NOMO-1 (cell line): ENCODE measurements at regions not wholly inside any gene's neighbourhood (a gene's known extent, or its start where the extent isn't known, plus 50 kb on each side); places are given as distances from the start of the nearest gene placed in this dataset.
"Not testable (repeated sequence)": the region's sequence is repeated elsewhere in the genome, so short reads cannot be mapped to it uniquely, and the experiment has no call there.

Experiments used
- DNase-seq, 2 experiments: peaks; one replicate each; lab custom pipeline; 2025; ENCODE audit not compliant: unreplicated experiment in 2 of 2; lab: John Stamatoyannopoulos, UW

DNA sequence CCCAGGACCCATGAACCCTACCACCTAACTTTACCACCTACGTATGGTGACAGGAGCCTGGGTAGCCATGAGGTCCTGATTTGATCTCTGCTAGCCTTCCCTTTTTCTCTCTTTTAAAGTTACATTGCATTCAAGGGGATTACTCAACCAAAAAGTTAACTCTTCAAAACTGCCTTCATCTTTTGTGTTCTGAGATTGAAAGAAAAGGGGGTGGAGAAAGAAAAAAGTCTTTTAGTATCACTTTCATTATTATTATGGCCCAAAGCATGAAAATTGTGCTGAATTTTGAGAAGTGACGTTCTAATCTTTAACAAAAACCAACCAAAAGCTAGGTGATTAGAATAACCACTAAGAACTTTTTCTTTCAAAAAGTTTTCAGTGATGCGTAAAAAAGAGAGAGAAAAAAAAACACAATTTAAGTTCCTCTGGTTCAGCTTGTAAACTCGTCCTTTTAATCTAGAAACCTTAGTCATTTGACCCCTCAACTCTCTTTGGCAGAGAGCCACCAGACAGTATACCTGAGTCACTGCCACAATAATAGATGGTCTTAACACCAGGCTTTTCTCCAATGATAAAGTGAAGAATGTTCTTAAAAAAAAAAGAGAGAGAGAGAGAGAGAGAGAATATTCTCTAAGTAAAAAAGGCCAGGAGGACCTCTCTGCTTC, 347.4 kb upstream of the FGF13 start:
- DNase-seq: no peak

DNA sequence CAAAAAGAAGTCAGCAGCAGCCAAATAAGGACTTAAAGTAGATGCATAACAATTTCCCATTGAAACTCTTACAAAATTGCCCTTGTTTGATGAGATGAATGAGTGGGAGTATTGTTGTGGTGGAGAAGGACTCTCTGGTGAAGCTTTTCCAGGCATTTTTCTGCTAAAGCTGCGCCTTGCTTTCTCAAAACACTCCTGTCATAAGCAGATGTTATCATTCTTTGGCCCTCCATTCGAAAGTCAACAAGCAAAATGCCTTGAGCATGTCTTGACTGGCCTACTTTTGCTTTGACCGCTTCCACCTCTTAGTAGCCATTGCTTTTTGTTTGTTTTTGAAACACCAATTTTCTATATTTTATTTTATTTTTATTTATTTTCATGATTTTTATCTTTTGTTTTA, 340.9 kb upstream of the FGF13 start:
- no peak for DNase-seq

DNA sequence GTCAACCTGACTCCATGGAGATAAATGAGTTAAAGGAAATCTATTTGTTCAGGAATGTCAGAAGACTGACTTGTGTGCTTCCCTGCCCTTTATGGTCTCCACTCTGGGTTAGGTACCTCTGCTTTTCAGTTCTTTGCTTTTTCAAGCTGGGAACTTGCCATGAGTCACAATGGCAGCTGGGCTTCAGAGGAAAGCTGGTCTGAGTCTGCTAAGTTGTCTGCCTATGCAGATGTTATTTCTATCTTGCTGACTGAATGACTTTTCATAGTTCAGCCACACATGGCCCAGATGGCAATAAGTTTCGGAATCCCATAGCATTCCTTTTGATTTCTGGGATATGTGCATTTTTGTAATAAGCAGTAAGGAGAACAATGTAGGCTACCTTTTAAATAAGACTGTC, 337.9 kb upstream of the FGF13 start:
- no peak for DNase-seq

DNA sequence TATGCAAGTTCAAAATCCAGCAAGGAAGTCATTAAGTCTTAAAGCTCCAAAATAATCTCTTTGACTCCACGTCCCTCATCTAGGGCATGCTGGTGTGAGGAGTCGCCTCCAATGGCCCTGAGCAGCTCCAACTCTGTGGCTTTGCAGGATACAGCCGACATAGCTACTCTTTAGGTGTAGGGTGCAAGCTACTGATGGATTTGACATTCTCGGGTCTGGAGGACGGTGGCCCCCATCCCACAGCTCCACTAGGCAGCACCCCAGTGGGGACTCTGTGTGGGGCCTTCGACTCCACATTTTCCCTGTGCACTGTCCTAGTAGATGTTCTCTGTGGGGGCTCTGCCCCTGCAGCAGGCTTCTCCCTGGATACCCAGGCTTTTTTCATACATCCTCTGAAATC, 333.2 kb upstream of the FGF13 start:
- no peak for DNase-seq

DNA sequence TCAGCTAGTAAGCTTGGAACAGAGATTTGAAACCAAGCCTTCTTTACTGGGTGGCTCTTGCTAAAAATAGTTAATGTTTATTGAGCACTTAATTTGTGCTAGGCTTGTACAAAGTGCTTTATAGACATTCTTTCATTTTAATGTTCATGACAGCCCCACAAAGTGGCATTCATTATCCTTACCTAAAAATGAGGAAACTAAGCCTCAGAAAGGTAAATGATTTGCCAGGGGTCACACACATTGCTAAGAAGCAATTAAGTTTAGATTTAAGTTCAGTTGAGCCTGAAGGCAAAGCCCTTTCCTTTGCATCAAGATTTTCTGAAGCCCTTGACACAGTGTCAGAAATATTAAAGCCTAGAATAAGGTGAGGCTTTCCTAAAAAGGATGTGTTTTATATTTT, 327.5 kb upstream of the FGF13 start:
- DNase-seq: no peak

DNA sequence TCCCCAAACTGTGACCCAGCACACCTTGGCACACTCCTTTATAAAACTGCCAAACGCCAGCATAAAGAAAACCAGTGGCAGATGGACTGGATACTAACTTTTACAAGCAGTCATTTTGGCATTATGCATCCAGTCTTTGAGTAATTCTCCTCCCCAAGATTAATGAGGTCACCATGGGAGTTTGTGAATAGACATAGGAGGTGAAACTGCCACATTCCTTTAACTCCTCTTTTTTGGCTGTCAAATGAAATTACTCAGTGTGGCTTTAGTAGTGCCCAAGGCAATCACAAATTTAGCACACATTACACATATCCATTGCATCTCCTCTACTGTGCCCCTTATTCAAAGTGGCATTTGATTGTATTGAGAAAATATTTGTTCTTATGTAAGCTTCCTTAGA, 315.3 kb upstream of the FGF13 start:
- DNase-seq: no peak

DNA sequence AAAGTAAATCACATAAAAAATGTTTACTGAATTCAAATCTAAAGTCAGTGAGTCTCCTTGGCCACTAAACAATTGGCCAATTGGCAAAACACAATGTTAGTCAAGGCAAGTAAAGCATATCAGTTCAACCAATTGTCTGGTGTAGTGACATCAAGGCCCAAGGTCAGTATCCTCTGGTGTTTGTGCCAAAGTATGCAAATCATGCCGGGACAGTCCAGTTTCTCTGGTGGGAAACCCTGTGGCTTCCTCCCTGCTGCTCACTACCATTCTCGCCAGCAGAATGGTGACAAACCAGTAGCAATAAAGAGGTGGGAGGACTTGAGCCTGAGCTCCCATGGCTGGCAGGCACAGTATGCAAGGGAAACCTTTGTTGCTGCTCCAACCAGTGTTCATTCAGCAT, 314.9 kb upstream of the FGF13 start:
- DNase-seq: no peak

DNA sequence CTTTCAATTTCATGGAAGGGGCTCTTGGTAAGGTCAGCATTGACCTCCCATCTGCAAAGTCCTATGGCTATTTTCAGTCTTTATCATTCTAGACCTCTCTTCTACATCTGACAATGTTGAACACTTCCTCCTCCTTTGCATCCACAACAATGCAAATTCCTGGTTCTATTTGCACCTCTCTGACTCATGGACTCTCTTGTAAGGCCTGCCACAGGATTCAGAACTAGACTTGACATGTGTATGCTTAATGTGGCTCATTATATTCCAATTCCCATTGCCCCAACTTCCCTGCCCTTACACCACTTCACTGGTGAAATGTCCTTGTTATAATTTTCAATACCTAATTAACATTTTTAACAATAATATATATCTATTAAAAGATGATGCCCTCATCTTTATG, 314.3 kb upstream of the FGF13 start:
- DNase-seq: no peak

DNA sequence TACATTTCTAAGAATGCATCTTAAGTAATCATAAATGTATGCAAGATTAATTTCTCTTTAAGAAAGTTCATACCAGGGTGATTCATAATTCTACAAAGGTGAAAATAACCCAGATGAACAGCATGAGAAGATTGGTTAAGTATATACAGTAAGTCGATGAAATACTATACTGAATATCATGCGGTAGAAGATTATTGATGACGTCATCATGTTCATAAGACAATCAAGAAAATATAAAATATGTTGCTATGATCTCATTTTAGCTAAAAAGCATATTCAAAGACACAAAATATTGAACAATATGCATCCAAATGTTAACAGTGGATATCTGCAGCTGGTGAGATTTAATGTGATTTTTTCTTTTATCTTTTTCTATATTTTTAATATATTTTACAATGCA, 312.0 kb upstream of the FGF13 start:
- no peak for DNase-seq

DNA sequence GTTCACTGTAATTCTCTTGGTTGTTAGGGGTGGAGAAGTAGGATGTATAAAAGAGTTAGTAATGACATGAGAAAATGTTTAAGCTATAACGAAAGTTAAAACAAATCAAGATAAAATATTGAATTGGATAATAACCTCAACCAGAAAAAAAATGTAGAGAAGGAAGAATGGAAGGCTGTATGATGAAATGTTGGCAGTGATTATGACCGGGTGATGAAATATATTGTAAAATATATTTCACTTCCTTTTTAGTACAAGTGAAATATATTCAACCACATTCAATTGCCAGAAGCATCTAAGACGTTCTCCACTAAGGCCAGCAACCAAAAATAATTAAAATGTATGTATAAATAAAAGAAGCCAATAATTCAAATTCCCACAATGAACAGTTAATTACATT, 309.3 kb upstream of the FGF13 start:
- DNase-seq: peak; percentile 10 to 83

DNA sequence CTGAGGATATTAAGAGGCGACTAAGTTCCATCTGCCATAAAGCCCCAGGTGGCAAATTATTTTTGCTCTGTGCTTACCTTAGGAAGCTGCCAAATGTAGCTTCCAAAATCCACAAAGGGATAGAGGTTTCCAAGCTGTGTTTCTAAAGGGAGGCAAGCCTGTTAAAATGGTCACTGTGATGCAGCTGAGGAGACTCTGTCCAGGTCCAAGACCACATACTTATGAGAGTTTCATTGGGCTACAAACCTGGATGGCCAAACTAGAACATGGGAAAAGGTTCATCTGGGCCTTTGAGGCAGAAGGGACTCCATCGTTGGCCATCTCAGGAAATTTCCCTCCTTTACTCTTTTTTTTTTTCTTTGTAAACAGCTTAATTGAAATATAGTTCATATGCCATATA, 306.9 kb upstream of the FGF13 start:
- DNase-seq: no peak

DNA sequence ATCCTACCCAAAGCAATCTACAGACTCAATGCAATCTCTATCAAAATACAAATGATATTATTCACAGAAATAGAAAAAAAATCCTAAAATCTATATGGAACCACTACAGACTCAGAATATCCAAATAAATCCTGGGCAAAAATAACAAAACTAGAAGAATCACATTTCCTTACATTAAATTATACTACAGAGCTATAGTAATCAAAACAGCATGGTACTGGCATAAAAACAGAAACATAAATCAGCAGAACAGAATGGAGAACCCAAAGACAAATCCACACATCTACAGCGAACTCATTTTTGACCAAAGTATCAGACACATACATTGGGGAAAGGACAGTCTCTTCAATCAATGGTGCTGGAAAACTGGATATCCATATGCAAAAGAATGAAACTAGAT, 304.1 kb upstream of the FGF13 start:
- DNase-seq: no peak

DNA sequence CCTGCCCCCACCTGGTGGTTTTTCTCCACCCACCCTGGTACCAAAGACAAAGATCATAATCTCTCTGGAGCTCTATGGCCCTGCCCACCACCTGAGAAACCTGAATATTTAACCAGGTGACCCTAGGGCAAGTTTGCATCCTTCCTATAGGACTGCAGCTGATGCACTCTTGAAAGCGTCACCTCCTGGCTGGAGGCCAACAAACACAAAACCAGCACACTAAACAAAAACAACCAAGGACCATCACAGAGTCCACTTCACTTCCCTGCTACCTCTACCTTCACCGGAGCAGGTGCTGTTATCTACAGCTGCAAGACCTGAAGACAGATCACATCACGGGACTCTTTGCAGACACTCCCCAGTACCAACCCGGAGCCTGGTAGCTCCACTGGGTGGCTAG, 296.7 kb upstream of the FGF13 start:
- no peak for DNase-seq

DNA sequence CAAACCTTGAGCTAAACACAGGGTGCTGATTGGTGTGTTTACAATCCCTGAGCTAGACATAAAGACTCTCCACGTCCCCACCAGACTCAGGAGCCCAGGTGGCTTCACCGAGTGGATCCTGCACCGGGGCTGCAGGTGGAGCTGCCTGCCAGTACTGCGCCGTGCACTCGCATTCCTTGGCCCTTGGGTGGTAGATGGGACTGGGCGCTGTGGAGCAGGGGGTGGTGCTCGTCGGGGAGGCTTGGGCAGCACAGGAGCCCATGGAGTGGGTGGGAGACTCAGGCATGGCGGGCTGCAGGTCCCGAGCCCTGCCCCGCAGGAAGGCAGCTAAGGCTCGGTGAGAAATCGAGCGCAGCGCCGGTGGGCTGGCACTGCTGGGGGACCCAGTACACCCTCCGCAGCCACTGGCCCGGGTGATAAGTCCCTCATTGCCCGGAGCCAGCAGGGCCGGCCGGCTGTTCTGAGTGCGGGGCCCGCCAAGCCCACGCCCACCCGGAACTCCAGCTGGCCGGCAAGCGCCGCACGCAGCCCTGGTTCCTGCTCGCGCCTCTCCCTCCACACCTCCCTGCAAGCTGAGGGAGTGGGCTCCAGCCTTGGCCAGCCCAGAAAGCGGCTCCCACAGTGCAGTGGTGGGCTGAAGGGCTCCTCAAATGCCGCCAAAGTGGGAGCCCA, 292.5 kb upstream of the FGF13 start:
- DNase-seq: not testable (repeated sequence)

DNA sequence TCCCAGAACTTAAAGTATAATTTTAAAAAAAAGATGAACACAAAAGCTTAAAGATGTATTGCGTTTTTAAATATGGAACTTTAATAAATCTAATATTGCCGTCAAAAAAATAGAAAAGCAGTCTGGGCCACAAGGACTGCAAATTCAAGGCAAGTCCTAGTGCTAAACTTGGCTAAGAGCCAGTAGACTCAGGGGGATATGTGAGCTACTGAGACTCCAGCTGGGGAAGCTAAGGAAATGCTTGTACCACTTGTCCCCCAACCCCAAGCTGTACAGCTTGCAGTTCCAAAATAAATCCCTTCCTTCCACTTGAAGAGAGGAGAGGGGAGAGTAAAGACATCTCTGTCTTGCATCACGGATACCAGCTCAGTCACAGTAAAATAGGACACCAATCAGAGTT, 290.8 kb upstream of the FGF13 start:
- DNase-seq: no peak

DNA sequence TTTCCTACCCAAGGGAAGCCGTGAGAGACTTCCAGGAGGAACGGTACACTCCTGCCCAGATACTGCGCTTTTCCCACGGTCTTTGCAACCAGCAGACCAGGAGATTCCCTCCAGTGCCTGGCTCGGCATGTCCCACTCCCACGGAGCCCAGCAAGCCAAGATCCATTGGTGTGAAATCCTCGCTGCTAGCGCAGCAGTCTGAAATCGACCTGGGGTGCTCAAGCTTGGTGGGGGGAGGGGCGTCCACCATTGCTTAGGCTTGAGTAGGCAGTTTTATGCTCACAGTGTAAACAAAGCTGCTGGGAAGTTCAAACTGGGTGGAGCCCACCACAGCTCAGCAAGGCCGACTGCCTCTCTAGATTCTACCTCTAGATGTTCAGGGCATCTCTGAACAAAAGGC, 284.8 kb upstream of the FGF13 start:
- no peak for DNase-seq

DNA sequence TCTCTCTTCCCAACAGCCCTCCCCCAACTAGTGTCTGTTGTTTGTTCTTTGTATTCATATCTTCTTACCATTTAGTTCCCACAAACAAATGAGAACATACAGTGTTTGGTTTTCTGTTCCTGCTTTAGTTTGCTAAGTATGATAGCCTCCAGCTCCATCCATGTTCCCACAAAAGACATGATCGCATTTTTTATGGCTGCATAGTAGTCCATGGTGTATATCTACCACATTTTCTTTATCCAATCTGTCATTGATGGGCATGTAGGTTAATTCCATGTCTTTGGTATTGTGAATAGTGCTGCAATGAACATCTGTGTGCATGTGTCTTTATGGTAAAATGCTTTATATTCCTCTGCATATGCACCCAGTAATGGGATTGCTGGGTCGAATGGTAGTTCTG, 283.9 kb upstream of the FGF13 start:
- no peak for DNase-seq

DNA sequence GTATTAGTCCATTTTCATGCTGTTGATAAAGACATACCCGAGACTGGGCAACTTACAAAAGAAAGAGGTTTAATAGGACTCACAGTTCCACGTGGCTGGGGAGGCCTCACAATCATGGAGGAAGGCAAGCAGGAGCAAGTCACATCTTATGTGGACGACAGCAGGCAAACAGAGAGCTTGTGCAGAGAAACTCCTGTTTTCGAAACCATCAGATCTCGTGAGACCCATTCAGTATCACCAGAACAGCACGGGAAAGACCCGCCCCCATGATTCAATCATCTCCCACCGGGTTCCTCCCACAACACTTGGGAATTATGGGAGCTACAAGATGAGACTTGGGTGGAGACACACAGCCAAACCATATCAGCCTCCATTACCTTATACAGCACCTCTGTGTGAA, 278.9 kb upstream of the FGF13 start:
- DNase-seq: not testable (repeated sequence)

DNA sequence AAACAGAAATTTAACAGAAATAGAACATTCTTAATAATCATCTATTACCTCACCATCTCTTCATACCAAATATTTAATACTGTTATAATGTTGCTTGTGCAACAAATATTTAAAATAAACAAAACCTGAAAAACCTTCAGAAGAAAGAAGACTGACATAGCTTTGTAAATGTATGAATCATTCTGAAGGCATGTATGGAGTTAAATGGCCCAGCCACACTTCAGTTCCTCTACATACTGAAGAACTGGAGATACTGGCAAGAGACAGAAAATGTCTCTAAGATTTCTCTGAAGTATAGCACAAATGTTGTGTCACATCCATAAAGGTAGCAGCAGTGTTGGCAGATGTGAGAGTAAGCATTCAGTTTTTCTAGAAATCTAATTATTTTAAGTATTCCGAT, 275.3 kb upstream of the FGF13 start:
- DNase-seq: no peak

DNA sequence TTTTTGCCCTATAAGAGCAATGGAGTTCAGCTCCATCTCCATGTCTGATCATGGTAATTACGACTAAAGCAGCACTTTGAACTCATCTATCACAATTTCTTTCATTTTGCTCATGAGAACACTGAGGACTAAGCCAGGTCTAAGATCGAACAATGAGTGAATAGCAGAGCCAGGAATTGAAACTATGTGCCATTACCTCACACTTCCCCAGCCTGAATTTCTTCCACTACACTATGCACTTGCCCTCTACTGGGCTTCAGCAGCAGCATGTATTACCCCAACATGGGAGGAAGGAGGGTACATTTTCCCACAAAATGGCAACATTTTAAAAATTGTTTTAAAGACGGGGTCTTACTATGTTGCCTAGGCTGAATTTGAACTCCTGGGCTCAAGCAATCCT, 274.7 kb upstream of the FGF13 start:
- peak; percentile 18 to 49 for DNase-seq

DNA sequence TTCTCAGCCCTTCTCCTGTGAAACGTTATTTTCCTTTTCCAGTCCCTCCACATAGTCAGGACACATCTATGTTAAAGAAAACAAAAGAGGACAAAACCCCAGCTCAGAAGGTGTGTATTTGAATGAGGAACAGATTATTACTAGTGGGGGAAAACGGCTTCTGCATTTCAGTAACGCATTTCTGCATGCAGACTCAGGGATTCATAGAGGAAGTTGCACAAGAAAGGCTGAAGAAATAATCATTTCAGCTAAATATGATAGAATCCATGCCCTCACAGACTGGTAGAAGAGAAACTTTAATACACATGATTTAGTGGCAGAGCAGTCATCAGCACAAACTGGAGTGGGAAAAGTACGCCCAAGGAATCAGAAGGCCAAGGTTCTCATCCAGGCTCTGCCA, 270.8 kb upstream of the FGF13 start:
- peak; percentile 57 to 92 for DNase-seq

DNA sequence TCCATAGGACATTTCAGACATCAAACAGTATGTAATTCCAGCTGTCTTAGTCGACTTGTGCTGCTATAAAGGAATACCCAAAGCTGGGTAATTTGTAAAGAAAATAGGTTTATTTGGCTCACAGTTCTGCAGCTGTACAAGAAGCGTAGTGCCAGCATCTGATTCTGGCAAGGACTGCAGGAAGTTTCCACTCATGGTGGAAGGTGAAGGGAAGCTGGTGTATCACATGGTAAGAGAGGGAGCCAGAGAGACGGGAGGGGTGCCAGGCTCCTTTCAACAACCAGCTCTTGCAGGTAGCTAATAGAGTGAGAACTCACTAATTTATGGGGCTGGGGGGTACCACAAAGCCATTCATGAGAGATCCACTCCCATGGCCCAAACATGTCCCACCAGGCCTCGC, 253.0 kb upstream of the FGF13 start:
- no peak for DNase-seq

DNA sequence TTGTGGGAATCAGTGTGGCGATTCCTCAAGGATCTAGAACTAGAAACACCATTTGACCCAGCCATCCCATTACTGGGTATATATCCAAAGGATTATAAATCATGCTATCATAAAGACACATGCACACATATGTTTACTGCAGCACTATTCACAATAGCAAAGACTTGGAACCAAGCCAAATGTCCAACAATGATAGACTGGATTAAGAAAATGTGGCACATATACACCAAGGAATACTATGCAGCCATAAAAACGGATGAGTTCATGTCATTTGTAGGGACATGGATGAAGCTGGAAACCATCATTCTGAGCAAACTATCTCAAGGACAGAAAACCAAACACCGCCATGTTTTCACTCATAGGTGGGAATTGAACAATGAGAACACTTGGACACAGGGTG, 250.9 kb upstream of the FGF13 start:
- DNase-seq: not testable (repeated sequence)
